IMR-90 (cell line): ENCODE measurements at regions not wholly inside any gene's neighbourhood (a gene's known extent, or its start where the extent isn't known, plus 50 kb on each side); places are given as distances from the start of the nearest gene placed in this dataset.

Experiments used
- ATAC-seq: fragments of 200-7000 bp; cut with Tn5 transposase; 2 replicates; pipeline ENCODE4 v1.9.1; 2020; ENCODE audit warnings: low read depth, mild to moderate bottlenecking, moderate library complexity
- BruUV-seq: library from RNA; stranded (reverse); fragments of 400-500 nt; replicated peaks from 2 replicates; lab custom pipeline; 2021; lab: Mats Ljungman, UMichigan
- CTCF ChIA-PET: fragments of 300-600 bp; formaldehyde crosslinking; extraction: SDS; loops from one replicate; lab custom pipeline; 2021; ENCODE audit warnings: antibody characterized with exemption; lab: Yijun Ruan, JAX
- POLR2A ChIA-PET: fragments of 300-600 bp; sonication (Branson Sonifier 250); formaldehyde crosslinking; loops from one replicate; lab custom pipeline; 2022; ENCODE audit warnings: antibody characterized with exemption; ENCODE audit not compliant: unreplicated experiment; lab: Charles Lee
- DNase-seq: peaks from one replicate; pipeline ENCODE4 v3.0.0; 2013
- H2AFZ ChIP-seq: replicated peaks from 2 replicates; pipeline ENCODE3; 2013; ENCODE audit warnings: low read length, mild to moderate bottlenecking; ENCODE audit not compliant: poor library complexity
- H2AK5ac ChIP-seq: 2 replicates; pipeline ENCODE4 v1.6.1; 2013; ENCODE audit warnings: low read depth, low read length, inconsistent platforms
- H2AK9ac ChIP-seq: replicated peaks from 2 replicates; pipeline ENCODE3; 2013; ENCODE audit warnings: mild to moderate bottlenecking, low read depth, low read length, moderate library complexity; ENCODE audit not compliant: poor library complexity
- H2BK120ac ChIP-seq: 2 replicates; pipeline ENCODE4 v1.6.1; 2013; ENCODE audit warnings: low read depth, low read length, inconsistent platforms
- H2BK15ac ChIP-seq: 3 replicates; pipeline ENCODE4 v1.6.1; 2013; ENCODE audit warnings: low read depth, low read length, inconsistent platforms
- H2BK20ac ChIP-seq: 2 replicates; pipeline ENCODE4 v1.6.1; 2013; ENCODE audit warnings: low read depth, mild to moderate bottlenecking, inconsistent platforms, low read length, moderate library complexity
- H2BK5ac ChIP-seq: 2 replicates; pipeline ENCODE4 v1.6.1; 2013; ENCODE audit warnings: mild to moderate bottlenecking, low read depth, low read length, inconsistent platforms; ENCODE audit not compliant: poor library complexity, severe bottlenecking
- H3K14ac ChIP-seq: replicated peaks from 2 replicates; pipeline ENCODE4 v1.6.1; 2013; ENCODE audit warnings: low read depth, low read length, inconsistent platforms
- H3K18ac ChIP-seq: 2 replicates; pipeline ENCODE4 v1.6.1; 2013; ENCODE audit warnings: low read depth, low read length, control low read depth
- H3K23ac ChIP-seq: 2 replicates; pipeline ENCODE4 v1.6.1; 2013; ENCODE audit warnings: low read depth, low read length, inconsistent platforms
- H3K27ac ChIP-seq: 2 replicates; pipeline ENCODE4 v1.5.1; 2013; ENCODE audit warnings: mild to moderate bottlenecking, control low read depth, low read length; ENCODE audit not compliant: insufficient read depth
- H3K27me3 ChIP-seq: 2 replicates; pipeline ENCODE4 v1.6.1; 2013; ENCODE audit warnings: low read length; ENCODE audit not compliant: control insufficient read depth, insufficient read depth
- H3K36me3 ChIP-seq: 2 replicates; pipeline ENCODE4 v1.6.1; 2013; ENCODE audit warnings: low read length, mixed read lengths; ENCODE audit not compliant: control insufficient read depth, insufficient read depth
- H3K4ac ChIP-seq: 2 replicates; pipeline ENCODE4 v1.6.1; 2013; ENCODE audit warnings: low read depth, low read length, inconsistent platforms
- H3K4me1 ChIP-seq: 2 replicates; pipeline ENCODE4 v1.6.1; 2013; ENCODE audit warnings: low read length, mixed read lengths; ENCODE audit not compliant: control insufficient read depth, insufficient read depth
- H3K4me2 ChIP-seq: 2 replicates; pipeline ENCODE4 v1.6.1; 2013; ENCODE audit warnings: low read depth, mild to moderate bottlenecking, control low read depth, low read length, moderate library complexity
- H3K4me3 ChIP-seq: 2 replicates; pipeline ENCODE4 v1.5.1; 2013; ENCODE audit warnings: low read depth, mild to moderate bottlenecking, control low read depth, low read length, moderate library complexity; ENCODE audit not compliant: insufficient read depth
- H3K56ac ChIP-seq: 2 replicates; pipeline ENCODE4 v1.6.1; 2013; ENCODE audit warnings: low read length, inconsistent platforms; ENCODE audit not compliant: insufficient read depth; ENCODE audit errors: extremely low read depth
- H3K79me1 ChIP-seq, 2 experiments: 2 replicates each; pipeline ENCODE4 v1.6.1; 2013; ENCODE audit warnings: low read length in 2 of 2, inconsistent platforms in 1 of 2, low read depth in 1 of 2
- H3K9ac ChIP-seq: 2 replicates; pipeline ENCODE4 v1.6.1; 2013; ENCODE audit warnings: low read depth, low read length, control low read depth
- H3K9me1 ChIP-seq: 2 replicates; pipeline ENCODE4 v1.6.1; 2013; ENCODE audit warnings: low read length, inconsistent platforms; ENCODE audit not compliant: insufficient read depth
- H3K9me3 ChIP-seq: 2 replicates; pipeline ENCODE4 v1.6.1; 2013; ENCODE audit warnings: low read length; ENCODE audit not compliant: control insufficient read depth, insufficient read depth
- H4K20me1 ChIP-seq: 2 replicates; pipeline ENCODE4 v1.6.1; 2013; ENCODE audit warnings: low read length, inconsistent platforms; ENCODE audit not compliant: insufficient read depth
- H4K5ac ChIP-seq: 2 replicates; pipeline ENCODE4 v1.6.1; 2013; ENCODE audit warnings: mild to moderate bottlenecking, low read depth, low read length, control low read depth
- H4K8ac ChIP-seq, 2 experiments: 2 replicates each; pipeline ENCODE4 v1.6.1; 2013; ENCODE audit warnings: low read depth in 2 of 2, low read length in 2 of 2, control low read depth in 1 of 2, inconsistent platforms in 1 of 2
- H4K91ac ChIP-seq: 2 replicates; pipeline ENCODE4 v1.6.1; 2013; ENCODE audit warnings: low read depth, low read length, inconsistent platforms; ENCODE audit not compliant: insufficient read depth
- BHLHE40 ChIP-seq: fragments of 150-350 bp; IDR thresholded peaks from 2 replicates; pipeline ENCODE4 v1.6.1; 2016; ENCODE audit warnings: mild to moderate bottlenecking, low read depth, low read length
- CEBPB ChIP-seq: IDR thresholded peaks from 2 replicates; pipeline ENCODE4 v1.6.1; 2012; ENCODE audit warnings: low read depth, low read length, improper control_type of control experiment
- CHD1 ChIP-seq: IDR thresholded peaks from 2 replicates; pipeline ENCODE4 v1.6.1; 2012; ENCODE audit warnings: low read depth, low read length, improper control_type of control experiment
- CTCF ChIP-seq: conservative IDR thresholded peaks from 2 replicates; pipeline ENCODE4 v1.5.1; 2012; ENCODE audit warnings: mild to moderate bottlenecking, low read depth, low read length, improper control_type of control experiment
- ELK1 ChIP-seq: fragments of 150-350 bp; IDR thresholded peaks from 2 replicates; pipeline ENCODE4 v1.6.1; 2016; ENCODE audit warnings: low read depth, mild to moderate bottlenecking, low read length, moderate library complexity, borderline replicate concordance
- FOS ChIP-seq: fragments of 150-350 bp; IDR thresholded peaks from 2 replicates; pipeline ENCODE4 v1.6.1; 2016; ENCODE audit warnings: low read depth, low read length
- MAFK ChIP-seq: IDR thresholded peaks from 2 replicates; pipeline ENCODE4 v1.6.1; 2012; ENCODE audit warnings: low read depth, low read length, improper control_type of control experiment
- MAZ ChIP-seq: IDR thresholded peaks from 2 replicates; pipeline ENCODE4 v1.6.1; 2012; ENCODE audit warnings: low read depth, mild to moderate bottlenecking, low read length, improper control_type of control experiment, moderate library complexity, borderline replicate concordance
- MXI1 ChIP-seq: IDR thresholded peaks from 2 replicates; pipeline ENCODE4 v1.6.1; 2012; ENCODE audit warnings: low read depth, mild to moderate bottlenecking, low read length, moderate library complexity, borderline replicate concordance
- NFE2L2 ChIP-seq: fragments of 150-350 bp; IDR thresholded peaks from 2 replicates; pipeline ENCODE4 v1.6.1; 2016; ENCODE audit warnings: low read depth, mild to moderate bottlenecking, low read length
- POLR2A ChIP-seq: IDR thresholded peaks from 2 replicates; pipeline ENCODE4 v1.6.1; 2012; ENCODE audit warnings: mild to moderate bottlenecking, low read depth, low read length
- RAD21 ChIP-seq: IDR thresholded peaks from 2 replicates; pipeline ENCODE4 v1.6.1; 2012; ENCODE audit warnings: low read length, improper control_type of control experiment
- RCOR1 ChIP-seq: IDR thresholded peaks from 2 replicates; pipeline ENCODE4 v1.6.1; 2012; ENCODE audit warnings: mild to moderate bottlenecking, low read length, improper control_type of control experiment; ENCODE audit not compliant: insufficient replicate concordance
- RFX5 ChIP-seq: IDR thresholded peaks from 2 replicates; pipeline ENCODE4 v1.8.0; 2012; ENCODE audit warnings: low read depth, mild to moderate bottlenecking, low read length, moderate library complexity
- SMC3 ChIP-seq: fragments of 150-350 bp; IDR thresholded peaks from 2 replicates; pipeline ENCODE4 v1.6.1; 2016; ENCODE audit warnings: low read depth, mild to moderate bottlenecking, antibody characterized with exemption, low read length, moderate library complexity
- USF2 ChIP-seq: fragments of 150-350 bp; IDR thresholded peaks from 2 replicates; pipeline ENCODE4 v1.6.1; 2017; ENCODE audit warnings: mild to moderate bottlenecking, antibody characterized with exemption, low read length, low read depth
- WGBS, 2 experiments: methylation state at CpG; one replicate each; pipeline versions ENCODE4 v1.1.5 to v1.1.7; 2013; ENCODE audit warnings: missing lambda C conversion rate in 2 of 2; ENCODE audit not compliant: insufficient read length in 1 of 2; ENCODE audit errors: extremely low coverage in 2 of 2; 5-methylcytosine and 5-hydroxymethylcytosine counted together
- dilution Hi-C: fragments of 300-500 bp; cut with HindIII; formaldehyde crosslinking; loops from one replicate; pipeline ENCODE4 v1.14.3; 2018; ENCODE audit warnings: low sequenced_read_pairs; ENCODE audit not compliant: unreplicated experiment
- in situ Hi-C: fragments of 300-500 bp; cut with MboI; formaldehyde crosslinking; loops from 3 replicates; pipeline ENCODE4 v1.14.3; 2019; ENCODE audit warnings: low sequenced_read_pairs, inconsistent platforms, mixed read lengths
- intact Hi-C: fragments of 100-400 bp; cut with micrococcal nuclease; formaldehyde crosslinking; loops from 2 replicates; pipeline ENCODE4 v1.10.0; 2022

GRCh38 chr11:109739379-109739778 lies 317.4 kb downstream of the C11orf87 start:
- BruUV-seq = no TSS peak
- Histone ChIP-seq H4K20me1 (no peaks in the 10 kb centered on the region), H3K36me3 (no peaks in the 10 kb centered on the region), H3K23ac (no peak overlapping the region), H3K4me3 (no peak overlapping the region), H3K4me2 (no peak overlapping the region), H2AK5ac (no peak overlapping the region), H3K27me3 (no peaks in the 10 kb centered on the region), H3K18ac (no peak overlapping the region), H2AK9ac (no peak overlapping the region), H3K9me1 (no peaks in the 10 kb centered on the region), H2BK20ac (no peak overlapping the region), H3K4me1 (no peaks in the 10 kb centered on the region), H3K56ac (no peak overlapping the region), H3K9me3 (no peaks in the 10 kb centered on the region), H4K5ac (no peak overlapping the region), H2BK5ac (no peak overlapping the region), H2BK120ac (no peak overlapping the region), H3K27ac (no peak overlapping the region), H2BK15ac (no peak overlapping the region), H2AFZ (no peak overlapping the region), H3K9ac (no peak overlapping the region), H4K91ac (no peak overlapping the region), H4K8ac (no peak overlapping the region), H3K79me1 (no peaks in the 10 kb centered on the region), H3K4ac (no peak overlapping the region), H3K14ac (no peak overlapping the region)
- in situ Hi-C loops (no loop called here), dilution Hi-C loops (no loop called here), intact Hi-C loops (no loop called here)
- DNase-seq (no peak), ATAC-seq (no peak)
- TF ChIP-seq FOS (no peak), ELK1 (no peak), RFX5 (no peak), CEBPB (no peak), MAFK (no peak), MAZ (no peak), CTCF (no peak), CHD1 (no peak), BHLHE40 (no peak), MXI1 (no peak), NFE2L2 (no peak), USF2 (no peak), POLR2A (no peak), RAD21 (no peak), RCOR1 (no peak), SMC3 (no peak)
- CTCF ChIA-PET = no interaction called here
- POLR2A ChIA-PET = no interaction called here
- WGBS, 2 experiments = no CpG with 5 or more reads among the region's 2 CpGs
